ENCODE measurements at regions not wholly inside any gene's neighbourhood (a gene's known extent, or its start where the extent isn't known, plus 50 kb on each side); places are given as distances from the start of the nearest gene placed in this dataset.

GRCh38 chr2:164439885-164440284, 181.4 kb downstream of the GRB14 start:
- no peak for DNase-seq (ENCODE audit: low spot score)

GRCh38 chr2:164439235-164439634, 182.0 kb downstream of the GRB14 start:
- no peak for DNase-seq (ENCODE audit: low spot score)

More at GRCh38 chr2:164439885-164440284, 181.4 kb downstream of the GRB14 start:
- TF ChIP-seq CTCF (IDR thresholded peaks at IDR 0.05; ENCODE audit: extremely low read depth, missing control alignments), result no peak

GRCh38 chr2:164438490-164439205, 182.6 kb downstream of the GRB14 start:
- TF ChIP-seq CTCF (IDR thresholded peaks at IDR 0.05; ENCODE audit: extremely low read depth, missing control alignments), result no peak
- no peak for DNase-seq (ENCODE audit: low spot score)

More at GRCh38 chr2:164439235-164439634, 182.0 kb downstream of the GRB14 start:
- no peak for TF ChIP-seq CTCF (IDR thresholded peaks at IDR 0.05; ENCODE audit: extremely low read depth, missing control alignments)

GRCh38 chr2:164436131-164436530, 185.2 kb downstream of the GRB14 start:
- TF ChIP-seq CTCF (IDR thresholded peaks at IDR 0.05; ENCODE audit: extremely low read depth, missing control alignments), result no peak
- no peak for DNase-seq (ENCODE audit: low spot score)

GRCh38 chr2:164430166-164430783, 191.0 kb downstream of the GRB14 start:
- TF ChIP-seq CTCF (IDR thresholded peaks at IDR 0.05; ENCODE audit: extremely low read depth, missing control alignments), result peak; percentile 33
- peak; percentile 10 for DNase-seq (ENCODE audit: low spot score)

GRCh38 chr2:164429354-164429753, 191.9 kb downstream of the GRB14 start:
- no peak for DNase-seq (ENCODE audit: low spot score)
- no peak for TF ChIP-seq CTCF (IDR thresholded peaks at IDR 0.05; ENCODE audit: extremely low read depth, missing control alignments)

- no peak for DNase-seq (ENCODE audit: low spot score)
- no peak for TF ChIP-seq CTCF (IDR thresholded peaks at IDR 0.05; ENCODE audit: extremely low read depth, missing control alignments)
Measured at GRCh38 chr2:164427111-164427510, 194.2 kb downstream of the GRB14 start.

All from GM20000 (cell line).